ENCODE measurements at regions not wholly inside any gene's neighbourhood (a gene's known extent, or its start where the extent isn't known, plus 50 kb on each side); places are given as distances from the start of the nearest gene placed in this dataset.

DNA sequence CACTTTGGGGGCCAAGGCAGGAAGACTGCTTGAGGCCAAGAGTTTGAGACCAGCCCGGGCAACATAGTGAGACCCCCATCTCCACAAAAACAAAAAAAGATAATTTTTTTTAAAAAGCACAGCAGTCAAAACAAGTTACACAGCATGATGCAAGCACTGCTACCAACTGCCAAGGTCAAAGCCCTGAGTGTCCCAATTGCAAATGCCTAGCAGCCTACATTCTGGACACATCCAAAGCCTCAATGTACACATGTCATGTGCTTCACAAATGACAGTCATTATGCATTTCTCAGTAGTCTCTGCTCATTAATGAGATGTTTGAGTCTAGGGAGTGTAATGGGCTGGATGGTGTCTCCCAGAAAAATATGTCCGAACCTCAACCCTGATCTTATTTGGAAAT lies 113.7 kb upstream of the CCND2 start:
- H3K4ac ChIP-seq (ENCODE audit: low read depth, low read length): no peak overlapping the region
- no peak overlapping the region for H2BK5ac ChIP-seq (ENCODE audit: low read depth, low read length, poor library complexity, severe bottlenecking)
- no peak overlapping the region for H2AK9ac ChIP-seq (replicated peaks; ENCODE audit: low read depth, low read length, poor library complexity)
- WGBS, 2 experiments (ENCODE audit: extremely low coverage in 2 of 2, insufficient read length in 1 of 2): no CpG with 5 or more reads among the region's 2 CpGs
- no peaks in the 10 kb centered on the region for H3K9me1 ChIP-seq (ENCODE audit: insufficient read depth, low read length)
- H2BK20ac ChIP-seq (ENCODE audit: low read depth, low read length): no peak overlapping the region
- H3K4me2 ChIP-seq (ENCODE audit: low read depth, low read length): no peak overlapping the region
- no peak overlapping the region for H3K18ac ChIP-seq (ENCODE audit: low read depth, low read length)
- H3K9ac ChIP-seq (ENCODE audit: low read depth, low read length): no peak overlapping the region
- CTCF ChIA-PET: no interaction called here
- H2AFZ ChIP-seq (replicated peaks; ENCODE audit: low read length, poor library complexity): no peak overlapping the region
- H3K27me3 ChIP-seq (ENCODE audit: control insufficient read depth, insufficient read depth, low read length): peaks cover 3% of the 10 kb centered on the region; the same call in 1 of the 2 replicates
- no peaks in the 10 kb centered on the region for H3K36me3 ChIP-seq (ENCODE audit: control insufficient read depth, insufficient read depth, low read length)
- ATAC-seq (ENCODE audit: low read depth) (no peak), DNase-seq (no peak)
- POLR2A ChIA-PET (ENCODE audit: unreplicated experiment): no interaction called here
- TF ChIP-seq, protein P1, sequence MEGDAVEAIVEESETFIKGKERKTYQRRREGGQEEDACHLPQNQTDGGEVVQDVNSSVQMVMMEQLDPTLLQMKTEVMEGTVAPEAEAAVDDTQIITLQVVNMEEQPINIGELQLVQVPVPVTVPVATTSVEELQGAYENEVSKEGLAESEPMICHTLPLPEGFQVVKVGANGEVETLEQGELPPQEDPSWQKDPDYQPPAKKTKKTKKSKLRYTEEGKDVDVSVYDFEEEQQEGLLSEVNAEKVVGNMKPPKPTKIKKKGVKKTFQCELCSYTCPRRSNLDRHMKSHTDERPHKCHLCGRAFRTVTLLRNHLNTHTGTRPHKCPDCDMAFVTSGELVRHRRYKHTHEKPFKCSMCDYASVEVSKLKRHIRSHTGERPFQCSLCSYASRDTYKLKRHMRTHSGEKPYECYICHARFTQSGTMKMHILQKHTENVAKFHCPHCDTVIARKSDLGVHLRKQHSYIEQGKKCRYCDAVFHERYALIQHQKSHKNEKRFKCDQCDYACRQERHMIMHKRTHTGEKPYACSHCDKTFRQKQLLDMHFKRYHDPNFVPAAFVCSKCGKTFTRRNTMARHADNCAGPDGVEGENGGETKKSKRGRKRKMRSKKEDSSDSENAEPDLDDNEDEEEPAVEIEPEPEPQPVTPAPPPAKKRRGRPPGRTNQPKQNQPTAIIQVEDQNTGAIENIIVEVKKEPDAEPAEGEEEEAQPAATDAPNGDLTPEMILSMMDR (conservative IDR thresholded peaks at IDR 0.05; ENCODE audit: low read depth, low read length): no peak
- no peak for TF ChIP-seq BHLHE40 (IDR thresholded peaks at IDR 0.05; ENCODE audit: low read depth, low read length)
- no peak for TF ChIP-seq MAFK (IDR thresholded peaks at IDR 0.05; ENCODE audit: low read depth, low read length)
- TF ChIP-seq MAZ (IDR thresholded peaks at IDR 0.05; ENCODE audit: borderline replicate concordance, low read depth, low read length): no peak
- TF ChIP-seq RAD21 (IDR thresholded peaks at IDR 0.05; ENCODE audit: low read length): no peak
- intact Hi-C loops (cut with micrococcal nuclease) (no loop called here), in situ Hi-C loops (cut with MboI; ENCODE audit: low sequenced_read_pairs) (no loop called here), dilution Hi-C loops (cut with HindIII; ENCODE audit: low sequenced_read_pairs, unreplicated experiment) (no loop called here)
- H4K5ac ChIP-seq (ENCODE audit: low read depth, low read length): no peak overlapping the region
- no peaks in the 10 kb centered on the region for H4K20me1 ChIP-seq (ENCODE audit: insufficient read depth, low read length)
- no peak overlapping the region for H3K27ac ChIP-seq (ENCODE audit: insufficient read depth, low read length)
- BruUV-seq (replicated peaks): no TSS peak
- H2AK5ac ChIP-seq (ENCODE audit: low read depth, low read length): no peak overlapping the region
- no peak overlapping the region for H3K14ac ChIP-seq (replicated peaks; ENCODE audit: low read depth, low read length)
- no peaks in the 10 kb centered on the region for H3K79me1 ChIP-seq (ENCODE audit: low read depth in 1 of 2, low read length in 2 of 2)
- no peak overlapping the region for H3K23ac ChIP-seq (ENCODE audit: low read depth, low read length)
- no peaks in the 10 kb centered on the region for H3K4me1 ChIP-seq (ENCODE audit: control insufficient read depth, insufficient read depth, low read length)
- no peak overlapping the region for H4K91ac ChIP-seq (ENCODE audit: insufficient read depth, low read depth, low read length)
- no peak overlapping the region for H2BK120ac ChIP-seq (ENCODE audit: low read depth, low read length)
- H3K56ac ChIP-seq (ENCODE audit: extremely low read depth, insufficient read depth, low read length): no peak overlapping the region
- H3K4me3 ChIP-seq (ENCODE audit: insufficient read depth, low read depth, low read length): no peak overlapping the region
- no peak overlapping the region for H4K8ac ChIP-seq (ENCODE audit: low read depth in 2 of 2, low read length in 2 of 2)
- H2BK15ac ChIP-seq (ENCODE audit: low read depth, low read length): no peak overlapping the region
- no peaks in the 10 kb centered on the region for H3K9me3 ChIP-seq (ENCODE audit: control insufficient read depth, insufficient read depth, low read length)

Data from IMR-90 (cell line).